SKM-1 treated with dmso at 0.1 percent for 144 hours (cell line): ENCODE measurements at regions not wholly inside any gene's neighbourhood (a gene's known extent, or its start where the extent isn't known, plus 50 kb on each side); places are given as distances from the start of the nearest gene placed in this dataset.

Experiments
- DNase-seq: peaks from one replicate; lab custom pipeline; 2025; ENCODE audit not compliant: unreplicated experiment; lab: John Stamatoyannopoulos, UW

DNA sequence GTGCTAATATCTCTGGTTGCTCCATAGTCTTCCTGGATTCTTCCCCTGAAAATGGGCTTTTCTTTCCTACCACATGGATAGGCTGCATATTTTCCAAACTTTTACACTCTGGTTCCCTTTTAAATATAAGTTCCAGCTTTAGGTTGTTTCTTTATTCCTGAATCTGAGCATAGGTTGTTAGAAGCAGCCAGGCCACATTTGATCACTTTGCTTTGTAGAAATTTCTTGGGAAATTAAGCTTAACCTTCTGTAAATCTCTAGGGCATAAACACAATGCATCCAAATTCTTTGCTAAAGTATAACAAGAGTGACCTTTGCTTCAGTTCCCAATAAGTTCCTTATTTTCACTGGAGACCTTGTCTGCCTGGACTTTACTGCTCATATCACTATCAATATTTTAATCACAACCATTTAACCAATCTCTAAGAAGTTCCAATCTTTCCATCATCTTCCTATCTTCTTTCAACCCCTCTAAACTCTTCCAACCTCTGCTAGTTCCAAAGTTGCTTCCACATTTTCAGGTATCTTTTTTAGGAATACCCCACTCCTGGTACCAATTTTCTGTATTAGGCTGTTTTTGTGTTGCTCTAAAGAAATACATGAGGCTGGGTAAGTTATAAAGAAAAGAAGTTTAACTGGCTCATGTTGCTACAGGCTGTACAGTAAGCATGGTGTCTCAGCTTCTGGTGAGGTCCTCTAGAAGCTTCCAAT, 389.6 kb upstream of the HS6ST1 start:
- no peak for DNase-seq

DNA sequence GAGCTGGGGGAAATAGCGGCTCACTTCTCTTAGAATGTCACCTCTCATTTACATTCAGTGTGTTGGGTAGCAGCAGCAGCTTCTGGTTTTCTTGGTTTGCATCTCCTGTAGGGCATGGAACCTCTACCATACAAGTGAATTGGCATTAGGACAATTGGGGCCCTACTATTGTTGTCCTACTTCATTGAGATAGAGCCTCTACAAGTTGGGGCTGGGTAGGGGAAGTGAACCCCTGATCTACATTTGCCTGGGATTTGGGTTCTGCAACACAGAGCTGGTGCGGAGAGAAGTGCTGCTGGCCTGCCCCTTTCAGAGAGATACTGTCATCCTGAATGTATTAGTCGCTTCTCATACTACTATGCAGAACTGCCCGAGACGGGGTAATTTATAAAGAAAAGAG, 391.6 kb upstream of the HS6ST1 start:
- DNase-seq = no peak

DNA sequence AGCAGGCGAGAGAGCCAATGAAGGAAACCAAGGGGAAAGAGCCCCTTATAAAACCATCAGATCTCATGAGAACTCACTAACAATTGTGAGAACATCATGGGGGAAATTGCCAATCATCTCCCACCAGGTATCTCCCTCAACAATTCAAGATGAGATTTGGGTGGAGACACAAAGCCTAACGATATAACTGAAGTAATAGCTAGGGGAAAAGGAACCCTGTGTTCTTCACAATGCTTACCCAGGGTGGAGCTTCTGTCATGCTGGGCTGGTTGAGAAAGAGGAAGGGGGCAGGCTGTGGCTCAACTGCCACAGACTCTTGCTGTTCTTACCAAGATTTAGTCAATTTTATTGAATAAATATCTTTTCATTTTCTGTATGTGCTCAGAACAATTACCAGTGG, 392.1 kb upstream of the HS6ST1 start:
- DNase-seq = peak; percentile 34

DNA sequence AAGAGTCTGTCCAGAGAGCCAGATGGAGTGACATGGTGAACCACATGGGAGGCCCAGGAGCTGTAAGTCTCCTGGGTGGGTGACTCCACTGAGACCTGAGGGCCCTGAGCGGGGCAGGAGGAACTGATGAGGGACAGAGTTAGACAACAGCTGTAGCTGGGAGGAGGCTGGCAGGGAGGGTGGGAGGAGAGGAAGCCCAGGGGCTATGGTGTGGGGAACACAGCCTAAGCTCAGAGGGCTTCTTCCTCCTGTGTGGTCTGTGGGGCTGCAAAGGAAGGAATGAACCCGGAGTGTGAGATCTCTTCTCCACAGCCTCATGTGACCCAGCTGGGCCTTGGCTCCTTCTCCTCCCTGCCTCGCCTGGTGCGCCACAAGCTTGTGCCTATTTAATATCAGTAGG, 395.6 kb upstream of the HS6ST1 start:
- no peak for DNase-seq

DNA sequence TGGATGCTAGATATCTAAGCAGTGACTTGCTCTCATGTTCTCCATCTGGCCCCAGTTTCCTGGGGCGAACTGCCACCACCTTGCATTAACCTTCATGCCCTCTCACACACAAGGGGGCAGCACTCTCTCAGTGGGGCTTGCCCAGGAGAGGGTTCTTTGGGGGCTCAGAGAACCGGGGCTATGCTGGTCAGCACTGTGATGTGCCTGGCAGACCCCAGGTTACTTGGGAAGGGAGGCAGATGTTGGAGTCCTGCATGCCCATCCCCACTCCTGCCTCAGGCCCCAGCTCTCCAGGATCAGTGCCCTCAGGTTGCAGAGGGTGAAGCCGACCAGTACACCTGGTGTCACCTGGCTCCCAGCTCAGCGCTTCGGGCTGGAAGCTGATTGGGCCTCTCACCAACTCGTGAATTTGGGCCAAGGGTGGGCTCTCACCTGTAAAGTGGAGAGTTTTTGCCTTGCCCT, 396.2 kb upstream of the HS6ST1 start:
- DNase-seq = no peak

DNA sequence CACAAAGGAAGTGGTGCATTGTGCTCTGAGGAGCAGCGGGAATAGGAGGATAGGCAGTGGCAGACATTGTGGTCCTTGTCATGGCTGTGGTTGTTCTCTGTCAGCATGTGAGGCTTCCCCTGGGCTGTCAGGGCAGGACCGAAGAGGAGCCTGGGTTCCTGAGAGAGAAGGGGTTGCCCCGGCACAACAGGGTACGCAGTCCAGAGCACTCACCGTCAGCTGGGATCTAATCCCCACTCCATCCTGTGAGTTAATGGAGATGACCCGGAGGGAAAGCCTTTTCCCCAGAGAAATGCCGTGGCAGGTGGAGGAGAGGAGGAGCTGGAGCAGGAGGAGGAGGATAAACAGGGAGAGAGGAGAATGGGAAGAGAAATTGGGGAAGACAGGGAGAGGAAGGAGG, 396.7 kb upstream of the HS6ST1 start:
- no peak for DNase-seq

DNA sequence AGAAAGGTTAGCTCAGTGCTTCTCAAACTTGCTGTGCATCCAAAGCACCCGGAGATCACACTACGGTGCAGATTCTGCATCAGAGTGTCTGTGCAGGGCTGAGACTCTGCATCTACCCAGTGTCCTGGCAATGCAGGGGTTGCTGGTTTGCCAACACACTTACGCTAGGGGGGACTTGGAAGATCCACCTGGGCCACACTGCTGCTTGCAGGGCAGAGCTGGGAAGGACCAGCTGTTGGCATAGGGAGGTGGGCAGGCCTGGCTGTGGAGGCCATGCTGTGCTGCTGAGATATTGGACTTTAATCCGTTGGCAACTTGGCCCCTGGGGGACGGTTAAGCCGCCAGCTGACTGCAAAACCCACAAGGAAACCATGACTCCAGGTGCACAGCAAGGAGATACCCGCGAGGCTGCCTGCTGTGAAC, 397.6 kb upstream of the HS6ST1 start:
- DNase-seq = no peak

DNA sequence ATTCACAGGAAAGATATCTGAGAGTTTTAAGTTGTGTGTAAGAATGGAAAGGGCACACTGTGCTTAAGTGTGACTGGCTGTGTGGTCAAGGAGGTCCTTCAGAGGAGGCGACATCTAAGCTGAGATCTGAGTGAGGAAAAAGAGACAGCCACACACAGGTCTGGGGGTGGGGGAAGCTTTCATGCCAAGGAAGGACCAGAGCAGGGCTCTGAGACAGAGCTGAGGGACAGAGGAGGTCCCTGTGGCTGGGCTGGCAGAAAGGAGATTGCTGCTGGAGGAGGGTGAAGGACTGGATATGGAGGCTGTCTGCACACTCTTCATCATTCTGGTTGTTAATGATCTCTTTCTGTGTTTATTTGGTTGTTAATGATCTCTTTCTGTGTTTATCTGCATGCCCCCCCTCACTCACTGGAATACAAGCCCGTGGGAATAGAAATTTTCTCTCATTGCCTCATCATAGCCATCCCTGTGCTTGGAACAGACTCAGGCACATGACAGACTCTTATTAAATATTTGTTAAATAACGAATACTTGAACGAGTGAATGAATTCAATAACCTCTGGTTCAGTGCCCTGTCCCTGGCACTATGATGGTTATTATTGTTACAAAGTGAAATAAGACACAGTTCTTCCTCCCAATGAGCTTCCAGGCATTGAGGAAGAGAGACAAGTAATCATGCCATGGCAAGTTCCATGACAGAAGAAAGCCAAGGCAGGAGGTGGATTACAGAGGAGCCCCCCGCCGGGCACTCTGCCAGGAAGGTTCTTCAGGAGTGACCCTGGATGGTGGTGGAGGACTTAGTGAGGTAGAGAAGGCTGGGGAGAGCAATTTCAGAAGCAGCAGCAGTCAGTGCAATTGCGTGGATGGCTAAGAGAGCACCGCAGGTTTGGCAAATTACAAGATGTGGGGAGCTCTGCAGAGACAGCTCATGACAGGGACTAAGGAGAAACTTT, 399.4 kb upstream of the HS6ST1 start:
- DNase-seq = no peak

DNA sequence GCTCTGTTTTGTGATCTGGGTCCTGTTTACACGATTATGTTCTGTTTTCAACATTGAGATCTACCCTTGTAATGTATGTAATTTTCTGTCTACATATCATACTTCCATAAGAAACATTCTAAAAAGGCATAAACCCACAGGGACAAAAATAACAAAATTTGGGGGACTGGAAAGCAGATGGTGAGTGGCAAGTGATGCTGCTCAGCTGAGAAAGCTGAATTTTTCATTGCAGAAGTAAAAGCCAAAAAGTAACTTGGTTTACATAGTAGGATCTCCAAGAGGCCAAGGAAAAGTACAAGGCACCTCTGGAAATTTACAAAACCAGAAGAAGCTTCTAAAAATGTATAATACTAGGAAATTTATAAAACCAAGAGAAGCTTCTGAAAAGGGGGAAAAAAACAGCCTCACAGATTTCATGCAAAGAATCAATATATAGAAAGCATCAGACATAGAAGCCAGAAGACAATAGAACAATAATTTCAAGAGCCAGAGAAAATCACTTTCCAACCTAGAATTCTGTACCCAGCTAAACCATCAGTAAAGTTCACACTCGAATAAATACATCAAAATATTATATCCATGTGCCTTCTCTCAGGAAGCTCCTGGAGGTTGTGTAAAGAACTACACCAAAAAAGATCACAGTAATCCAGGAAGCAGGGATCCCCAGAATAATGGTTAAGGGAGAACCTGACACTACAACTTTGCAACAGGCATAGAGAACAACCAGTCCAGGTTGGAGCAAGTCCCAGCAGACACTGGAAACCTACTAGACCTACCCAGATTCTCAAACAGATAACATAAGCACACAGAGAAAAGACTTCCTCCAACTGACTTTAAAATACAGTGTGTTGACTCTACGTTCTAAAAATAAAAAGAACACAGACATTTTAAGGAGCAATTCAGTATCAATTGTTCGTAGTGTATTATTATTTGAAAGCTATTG, 401.7 kb upstream of the HS6ST1 start:
- DNase-seq = no peak

DNA sequence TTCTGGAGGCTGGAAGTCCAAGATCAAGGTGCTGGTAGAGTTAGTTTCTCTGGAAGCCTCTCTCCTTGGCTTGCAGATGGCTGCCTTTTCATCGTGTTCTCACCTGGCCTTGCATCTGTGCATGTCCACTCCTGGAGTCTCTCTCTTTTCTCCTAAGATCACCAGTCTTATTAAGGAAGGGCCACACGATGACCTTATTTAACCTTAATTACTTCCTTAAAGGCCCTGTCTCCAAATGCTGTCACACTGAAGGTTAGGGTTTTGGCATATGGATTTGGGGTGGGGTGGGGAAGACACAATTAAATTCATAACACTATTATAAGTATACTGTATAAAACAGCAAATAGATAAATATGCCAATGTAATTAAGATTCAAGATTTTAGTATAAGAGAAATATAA, 402.4 kb upstream of the HS6ST1 start:
- no peak for DNase-seq

DNA sequence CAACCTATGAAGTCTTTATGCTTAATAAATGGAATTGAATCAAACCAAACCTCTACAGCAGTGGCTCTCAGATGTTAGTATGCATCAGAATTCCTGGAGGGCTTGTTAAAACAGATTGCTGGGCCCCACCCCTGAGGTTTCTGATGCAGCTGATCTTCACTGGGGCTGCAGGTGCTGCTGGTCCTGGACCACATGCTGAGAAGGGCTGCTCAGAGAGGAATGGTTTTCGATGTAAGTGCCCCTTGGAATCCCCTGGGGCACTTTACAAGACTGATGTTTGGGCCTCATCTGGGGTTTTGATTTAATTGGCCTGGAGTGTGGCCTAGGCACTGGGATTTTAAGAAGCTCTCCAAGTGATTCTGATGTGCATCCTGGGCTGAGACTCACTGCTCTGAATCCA, 403.8 kb upstream of the HS6ST1 start:
- no peak for DNase-seq

DNA sequence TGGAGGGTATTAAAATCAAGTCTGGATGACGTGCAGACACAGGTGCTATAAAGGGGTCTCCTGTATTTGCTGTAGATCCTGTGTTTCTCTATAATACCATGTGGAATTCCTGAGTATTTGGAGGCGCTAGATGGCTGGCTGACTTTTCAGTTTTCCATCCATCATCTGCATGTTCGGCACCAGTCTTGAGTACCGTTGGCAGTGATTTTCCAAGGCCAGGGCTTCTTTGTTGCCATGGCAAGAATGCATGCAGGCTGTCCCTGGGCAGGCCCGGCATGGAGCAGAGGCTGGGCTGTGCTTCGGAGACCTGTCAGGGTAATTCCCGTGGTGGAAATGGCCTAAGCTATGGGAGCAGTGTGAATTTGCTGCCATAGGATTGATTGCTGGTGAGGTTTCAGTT, 405.9 kb upstream of the HS6ST1 start:
- no peak for DNase-seq

DNA sequence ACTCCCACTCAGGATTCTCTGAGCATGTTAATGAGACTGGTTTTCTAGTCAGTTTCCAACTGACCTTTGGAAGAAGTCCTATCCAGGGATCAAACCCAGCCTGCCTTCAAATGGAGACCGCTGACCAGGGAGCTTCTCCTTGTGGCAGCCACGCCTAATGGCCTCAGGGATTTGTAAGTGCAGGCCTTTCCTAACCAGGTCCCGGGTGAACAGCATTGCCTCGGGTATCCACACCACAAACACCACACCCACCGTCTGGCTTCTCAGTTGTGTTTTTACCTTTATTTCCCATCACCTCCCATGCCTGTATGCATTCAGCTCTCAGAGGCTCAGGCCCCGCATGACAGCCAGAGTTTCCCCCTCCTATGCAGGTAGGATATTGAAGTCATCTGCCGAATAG, 406.3 kb upstream of the HS6ST1 start:
- DNase-seq = no peak

DNA sequence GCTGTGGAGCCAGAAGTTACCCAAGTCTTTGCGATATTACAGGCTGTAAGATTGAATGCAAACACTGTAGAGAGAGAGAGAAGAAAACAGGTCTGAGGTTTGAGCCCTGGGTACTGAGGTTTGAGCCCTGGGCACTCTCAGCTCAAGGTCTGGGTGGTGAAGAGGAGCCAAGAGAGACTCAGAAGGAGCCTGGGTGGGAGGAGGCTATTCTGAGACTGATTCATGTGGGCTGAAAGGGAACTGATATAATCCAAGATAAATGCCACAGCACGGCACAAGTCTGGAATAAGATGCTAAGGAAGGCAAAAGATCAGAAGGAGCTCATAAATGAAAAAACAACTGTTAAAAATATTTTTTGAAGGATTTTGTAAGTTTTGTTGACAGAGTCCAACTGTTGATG, 407.6 kb upstream of the HS6ST1 start:
- no peak for DNase-seq

DNA sequence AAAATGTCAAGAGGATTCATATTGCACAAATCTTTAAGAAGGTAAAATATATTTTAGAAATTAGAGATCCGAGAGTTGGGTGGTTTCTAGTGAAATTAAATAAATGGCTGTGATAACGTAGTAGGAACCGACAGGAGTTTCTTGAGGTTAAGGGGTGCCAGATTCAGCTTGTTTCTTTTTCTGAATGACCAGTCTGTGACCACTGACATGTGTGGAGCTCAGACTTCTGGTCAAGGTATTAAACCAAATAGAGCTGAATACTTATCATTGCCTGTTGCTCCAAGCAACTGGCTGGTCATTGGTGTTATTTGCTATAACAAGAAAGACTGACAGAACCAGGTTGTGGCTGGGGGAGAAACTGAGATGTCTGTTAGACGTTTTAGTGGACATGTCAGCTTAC, 408.2 kb upstream of the HS6ST1 start:
- no peak for DNase-seq

DNA sequence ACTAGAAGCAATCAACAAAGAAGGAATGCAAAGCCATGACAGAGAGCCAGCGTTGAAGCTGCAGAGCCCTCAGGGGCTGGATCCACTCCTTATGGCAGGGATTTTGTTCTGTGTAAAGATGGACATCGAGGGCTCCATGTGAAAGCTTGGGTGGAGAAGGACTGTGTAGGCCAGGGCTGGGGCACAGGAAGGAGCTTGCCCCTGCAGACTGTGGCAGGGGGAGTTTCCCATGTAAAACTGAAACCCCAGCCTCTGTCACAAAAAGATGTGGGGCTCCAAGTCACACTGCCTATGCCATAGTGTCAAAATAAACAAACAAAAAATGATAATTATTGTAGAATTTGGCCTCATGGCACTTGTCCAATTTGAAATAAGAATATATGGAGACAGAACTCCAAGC, 408.7 kb upstream of the HS6ST1 start:
- no peak for DNase-seq

DNA sequence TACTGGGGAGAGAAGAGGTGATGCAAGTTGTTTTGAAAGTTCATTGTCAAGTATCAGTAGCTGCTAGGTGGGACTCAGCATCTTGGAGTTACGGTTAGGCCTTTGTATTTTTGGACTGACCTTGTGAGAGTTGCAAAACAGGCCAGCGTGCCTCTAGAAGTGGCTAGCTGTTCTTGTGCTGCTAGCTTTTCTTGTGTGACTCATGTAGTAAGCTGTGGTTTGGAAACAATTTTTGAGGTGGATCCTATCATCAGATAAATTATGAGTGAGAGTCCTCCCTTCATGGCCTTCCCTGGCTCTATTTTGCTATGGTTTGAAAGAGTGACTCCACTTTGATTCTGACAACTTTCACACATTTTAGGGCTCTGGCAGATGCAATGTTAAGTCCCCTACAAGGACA, 409.2 kb upstream of the HS6ST1 start:
- no peak for DNase-seq

DNA sequence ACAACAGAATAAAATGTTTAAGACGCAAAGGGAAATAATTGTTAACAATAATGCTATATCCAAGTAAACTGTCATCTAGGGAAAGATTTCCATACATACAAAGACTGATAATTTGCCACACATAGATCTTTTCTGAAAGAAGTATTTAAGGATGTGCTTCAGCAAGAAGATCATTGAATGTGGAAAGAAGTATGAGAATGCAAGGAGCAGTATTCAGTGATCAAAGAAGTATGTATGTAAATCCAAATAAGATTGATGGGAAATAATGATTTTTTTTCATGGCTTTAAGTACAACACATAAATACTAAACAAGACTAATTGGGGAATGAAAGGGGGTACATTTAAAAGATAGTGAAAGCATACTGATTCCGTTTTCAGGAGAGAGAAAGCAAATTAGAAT, 410.4 kb upstream of the HS6ST1 start:
- DNase-seq = no peak

DNA sequence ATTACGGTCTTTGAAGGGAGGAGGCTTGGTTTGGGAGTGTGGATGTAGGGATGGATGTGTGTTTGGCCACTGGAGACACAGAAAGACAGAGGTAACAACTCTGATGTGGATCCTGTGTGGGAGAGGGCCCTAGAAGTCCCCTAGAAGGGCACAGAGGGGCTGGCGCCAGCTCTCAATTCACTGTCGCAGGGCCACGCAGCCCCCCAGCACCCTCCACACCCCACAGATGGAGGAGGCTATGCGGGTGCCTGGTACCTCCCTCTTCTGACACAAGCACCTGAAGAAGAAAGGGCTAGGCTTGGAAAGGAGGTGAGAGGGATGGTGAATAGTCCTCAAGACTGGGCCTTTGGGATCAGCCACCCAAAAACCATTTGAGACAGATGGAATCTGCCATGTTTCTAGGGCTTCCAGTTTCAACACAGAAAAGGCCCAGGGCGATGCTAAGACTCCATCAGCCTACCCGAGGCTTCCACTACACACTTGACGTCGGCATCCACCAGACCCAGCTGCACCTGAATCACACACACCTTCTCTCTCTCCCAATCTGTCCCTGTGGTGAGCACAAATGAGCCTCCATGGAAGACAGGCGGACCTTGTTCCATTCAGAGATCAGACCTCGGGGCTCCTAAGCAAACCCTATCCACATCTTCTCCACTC, 413.5 kb upstream of the HS6ST1 start:
- DNase-seq = no peak

DNA sequence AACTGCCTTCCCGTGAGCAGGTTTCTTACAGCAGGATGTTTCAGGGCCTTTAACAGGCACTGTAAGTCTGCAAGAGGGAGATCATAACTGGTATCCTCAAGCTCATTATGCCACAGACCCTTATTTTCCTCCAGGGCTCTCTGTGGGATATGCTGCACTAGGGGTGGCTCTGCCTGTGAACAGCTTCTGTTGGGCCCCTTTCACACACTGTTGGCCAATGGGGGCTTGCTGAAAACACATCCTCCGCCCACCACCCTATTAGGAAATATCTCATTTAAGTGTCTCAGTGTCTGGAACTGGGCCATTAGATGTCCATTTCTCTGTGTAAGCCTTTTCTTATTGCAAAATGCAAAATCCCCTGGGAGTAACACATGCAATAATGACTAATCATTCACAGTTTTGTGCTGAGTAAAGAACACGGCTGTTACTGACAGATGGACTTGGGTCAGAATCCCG, 414.3 kb upstream of the HS6ST1 start:
- DNase-seq = no peak

DNA sequence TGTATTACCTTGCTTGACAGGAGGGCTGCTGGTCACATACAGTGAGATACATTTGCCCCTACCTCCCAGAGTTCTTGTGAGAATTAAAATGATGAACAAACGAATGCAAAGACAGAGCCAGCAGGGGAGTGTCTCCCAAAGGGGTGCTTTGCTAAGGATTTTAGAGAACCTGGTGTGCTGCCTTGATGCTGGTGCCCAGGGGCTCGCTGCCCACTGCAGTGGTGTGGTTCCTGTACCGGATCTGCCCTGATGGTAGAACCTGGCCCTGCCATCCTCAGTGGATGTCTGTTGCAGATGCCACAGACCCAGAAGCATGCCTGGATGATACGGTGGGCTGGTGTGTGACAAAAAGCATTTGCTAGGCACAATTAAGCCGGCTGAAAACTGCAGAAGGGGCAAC, 414.8 kb upstream of the HS6ST1 start:
- DNase-seq = no peak
